HG03565 (cell line): ENCODE measurements at regions not wholly inside any gene's neighbourhood (a gene's known extent, or its start where the extent isn't known, plus 50 kb on each side); places are given as distances from the start of the nearest gene placed in this dataset.
A peak's percentile ranks its signal among the peaks of the same experiment; 100 is the strongest.

Experiments used
- ATAC-seq: cut with Tn5 transposase; IDR thresholded peaks from one replicate; pipeline ENCODE4 v1.9.1; 2021; ENCODE audit warnings: mild to moderate bottlenecking, moderate library complexity; ENCODE audit not compliant: unreplicated experiment

GRCh38 chr2:153106802-153107477, 371.6 kb downstream of the RPRM start:
- ATAC-seq: peak; percentile 48

DNA sequence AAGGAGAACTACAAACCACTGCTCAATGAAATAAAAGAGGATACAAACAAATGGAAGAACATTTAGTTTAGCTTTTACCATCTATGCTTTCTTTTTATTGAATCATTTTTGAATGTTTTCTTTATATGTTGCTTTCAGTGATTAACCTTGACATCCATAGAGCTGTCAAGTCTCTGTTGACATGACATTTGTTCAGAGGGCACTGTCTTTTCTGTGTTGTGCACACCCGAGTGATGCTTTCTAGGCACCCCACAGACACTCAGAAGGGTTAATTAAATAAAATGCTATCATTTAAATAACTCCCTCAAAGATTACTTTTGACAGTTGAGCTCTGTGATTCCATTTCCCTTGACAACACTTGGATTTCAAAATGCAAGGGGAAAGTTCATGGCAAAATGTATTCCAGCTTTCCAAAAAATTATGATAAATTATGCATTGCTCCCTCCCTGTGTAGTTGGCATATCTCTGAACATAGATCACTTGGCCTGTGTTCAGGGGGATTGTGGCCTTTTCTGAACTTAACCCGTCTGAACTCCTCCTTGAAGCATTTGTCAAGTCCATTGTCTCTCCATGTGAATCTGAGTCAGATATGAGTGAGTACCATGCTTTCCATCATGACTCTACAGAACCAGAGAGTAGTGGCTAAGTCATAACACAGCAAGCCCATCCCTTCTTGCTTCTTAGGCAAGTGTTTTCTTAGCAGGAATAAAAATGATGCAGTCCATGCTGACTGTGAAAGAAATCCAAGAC, 372.6 kb downstream of the RPRM start:
- ATAC-seq: no peak

GRCh38 chr2:153101187-153101586, 377.4 kb downstream of the RPRM start:
- no peak for ATAC-seq

GRCh38 chr2:153100151-153100550, 378.4 kb downstream of the RPRM start:
- ATAC-seq: no peak

- ATAC-seq: no peak
Measured at GRCh38 chr2:153098073-153098472, 379.7 kb downstream of the ARL6IP6 start.

GRCh38 chr2:153096272-153096671, 377.9 kb downstream of the ARL6IP6 start:
- no peak for ATAC-seq

GRCh38 chr2:153091344-153091743, 372.9 kb downstream of the ARL6IP6 start:
- ATAC-seq: no peak

DNA sequence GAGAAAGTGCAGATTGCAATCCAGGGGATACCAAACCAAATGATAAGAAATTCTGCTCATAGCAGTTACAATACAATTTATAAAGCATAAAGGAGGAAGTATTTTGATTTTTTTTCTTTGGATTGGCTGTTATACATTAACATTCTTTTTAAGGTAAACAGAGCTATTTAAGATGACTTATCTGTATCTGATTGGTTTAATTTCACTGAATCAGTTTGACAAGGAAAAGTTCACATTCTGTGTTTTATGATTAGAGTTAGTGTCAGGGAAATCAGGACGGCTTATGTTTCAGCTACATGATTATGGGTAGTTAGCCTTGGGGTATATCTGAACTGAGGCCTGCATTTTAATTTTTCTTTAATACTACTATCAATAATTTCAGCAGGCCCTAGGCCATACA, 360.9 kb downstream of the ARL6IP6 start:
- ATAC-seq: no peak

DNA sequence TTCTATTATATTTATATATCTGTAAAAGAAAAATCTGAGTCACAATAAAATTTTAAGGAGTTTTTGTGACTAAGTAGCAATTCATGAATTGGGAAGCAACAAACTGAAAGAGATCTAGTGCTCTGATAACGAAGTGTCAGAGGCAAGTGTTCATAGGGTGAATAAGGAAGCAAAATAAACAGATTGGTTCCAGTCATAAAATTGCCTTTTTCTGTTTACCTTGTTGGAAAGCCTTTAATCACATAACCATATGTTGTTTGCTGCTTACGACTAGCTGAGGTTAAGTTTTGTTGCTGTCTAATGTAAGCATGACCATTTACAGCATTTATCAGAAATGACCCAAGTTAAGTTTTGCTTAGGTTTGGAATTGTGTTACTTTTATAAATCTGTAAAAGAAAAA, 358.9 kb downstream of the ARL6IP6 start:
- ATAC-seq: no peak

- ATAC-seq: no peak
Measured at GRCh38 chr2:153074207-153074606, 355.8 kb downstream of the ARL6IP6 start.

DNA sequence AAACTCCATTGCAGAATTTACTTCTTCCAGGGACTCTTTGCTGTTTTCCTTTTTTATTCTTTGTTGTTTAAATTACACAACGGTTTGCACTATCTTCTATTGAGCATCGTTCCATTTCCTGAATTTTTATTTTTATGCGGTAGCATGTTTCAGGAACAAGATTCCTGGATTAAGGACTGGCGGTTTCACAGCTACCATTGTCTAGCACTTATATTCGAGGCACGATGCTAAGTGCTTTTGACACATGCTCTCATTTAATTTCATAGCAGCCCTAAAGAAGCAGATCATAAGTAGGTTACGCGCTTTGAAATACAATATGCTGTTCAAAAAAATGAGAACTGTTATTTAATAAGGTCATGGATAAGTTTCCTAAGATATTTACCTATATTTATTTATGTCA, 354.4 kb downstream of the ARL6IP6 start:
- ATAC-seq: no peak

DNA sequence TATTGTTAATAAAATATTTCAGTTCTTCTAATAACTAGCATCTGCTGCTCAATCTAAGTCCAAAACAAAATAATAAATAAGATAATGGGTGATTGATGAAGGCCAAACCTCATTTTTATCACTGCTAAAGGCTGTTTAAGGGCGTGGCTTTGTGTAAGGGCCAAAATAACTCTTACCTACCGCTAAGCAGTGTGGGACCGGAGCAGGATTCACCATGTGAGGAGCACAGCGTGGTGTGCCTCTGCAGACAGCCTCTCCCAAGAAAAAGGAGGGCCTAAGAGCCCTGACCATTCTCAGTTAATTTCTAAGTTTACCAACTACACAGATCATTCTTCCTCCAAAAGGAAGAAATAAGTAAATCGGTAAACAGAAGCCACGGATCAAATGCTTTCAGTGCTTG, 353.7 kb downstream of the ARL6IP6 start:
- ATAC-seq: no peak

GRCh38 chr2:153071090-153071489, 352.7 kb downstream of the ARL6IP6 start:
- no peak for ATAC-seq

DNA sequence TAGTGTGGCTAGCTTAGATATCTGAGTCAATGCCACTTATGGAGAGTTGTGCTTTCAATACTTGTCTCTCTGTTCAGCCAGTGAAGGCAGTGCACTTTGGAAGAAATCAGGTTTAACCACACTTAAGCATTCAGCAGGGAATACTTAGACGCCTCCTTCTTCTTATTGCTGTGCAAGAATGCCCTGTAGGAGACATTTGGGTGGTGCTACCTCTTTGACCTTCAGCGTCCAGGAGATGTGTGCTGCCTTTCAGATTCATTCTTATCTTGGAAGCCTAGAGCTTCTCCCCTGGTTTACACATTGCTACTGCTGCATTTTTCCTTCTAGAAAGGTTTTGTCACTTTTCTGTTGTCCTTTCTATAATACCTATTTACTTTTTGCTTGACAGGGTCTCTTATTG, 350.5 kb downstream of the ARL6IP6 start:
- no peak for ATAC-seq

- no peak for ATAC-seq
Measured at GRCh38 chr2:153068052-153068451, 349.6 kb downstream of the ARL6IP6 start.

GRCh38 chr2:153059338-153060052, 341.1 kb downstream of the ARL6IP6 start:
- ATAC-seq: no peak

GRCh38 chr2:153057743-153058142, 339.3 kb downstream of the ARL6IP6 start:
- ATAC-seq: no peak

GRCh38 chr2:153055182-153055581, 336.8 kb downstream of the ARL6IP6 start:
- no peak for ATAC-seq

GRCh38 chr2:153052807-153053559, 334.6 kb downstream of the ARL6IP6 start:
- ATAC-seq: no peak

DNA sequence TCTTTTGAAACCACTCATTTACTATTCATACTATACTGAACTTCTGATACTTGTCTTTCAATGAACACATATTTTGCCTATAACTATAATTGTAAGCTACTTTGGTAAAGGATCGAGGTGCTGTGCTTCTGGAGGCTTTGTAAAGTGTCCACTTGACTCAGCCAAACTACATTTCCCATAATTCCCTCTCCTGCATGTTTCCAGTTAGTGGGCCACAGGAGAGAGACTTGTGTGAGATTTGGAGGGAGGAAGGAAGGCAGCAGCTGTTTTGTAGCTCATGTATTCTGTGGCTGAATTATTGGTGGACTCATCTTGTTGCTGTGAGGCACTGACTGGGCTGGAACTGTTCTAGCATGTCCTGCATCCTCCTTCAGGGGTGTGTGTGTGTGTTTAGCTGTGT, 328.8 kb downstream of the ARL6IP6 start:
- ATAC-seq: no peak

- no peak for ATAC-seq
Measured at GRCh38 chr2:153043385-153043784, 325.0 kb downstream of the ARL6IP6 start.
